SH-SY5Y (cell line): ENCODE measurements at regions not wholly inside any gene's neighbourhood (a gene's known extent, or its start where the extent isn't known, plus 50 kb on each side); places are given as distances from the start of the nearest gene placed in this dataset.

ENCODE experiments used
- GATA2 ChIP-seq: IDR thresholded peaks from 2 replicates; pipeline ENCODE4 v1.6.1; 2011; ENCODE audit warnings: mild to moderate bottlenecking, low read depth, low read length
- GATA3 ChIP-seq: IDR thresholded peaks from 2 replicates; pipeline ENCODE4 v1.6.1; 2011; ENCODE audit warnings: low read depth, mild to moderate bottlenecking, low read length, moderate library complexity

GRCh38 chr18:22297008-22297407 lies 120.7 kb downstream of the CTAGE1 start:
- TF ChIP-seq GATA2 (no peak), GATA3 (no peak)
